ENCODE measurements at regions not wholly inside any gene's neighbourhood (a gene's known extent, or its start where the extent isn't known, plus 50 kb on each side); places are given as distances from the start of the nearest gene placed in this dataset.
A peak's percentile ranks its signal among the peaks of the same experiment; 100 is the strongest.

GRCh38 chr4:22238742-22239141 lies 277.1 kb downstream of the ADGRA3 start:
- TF ChIP-seq, protein P1, sequence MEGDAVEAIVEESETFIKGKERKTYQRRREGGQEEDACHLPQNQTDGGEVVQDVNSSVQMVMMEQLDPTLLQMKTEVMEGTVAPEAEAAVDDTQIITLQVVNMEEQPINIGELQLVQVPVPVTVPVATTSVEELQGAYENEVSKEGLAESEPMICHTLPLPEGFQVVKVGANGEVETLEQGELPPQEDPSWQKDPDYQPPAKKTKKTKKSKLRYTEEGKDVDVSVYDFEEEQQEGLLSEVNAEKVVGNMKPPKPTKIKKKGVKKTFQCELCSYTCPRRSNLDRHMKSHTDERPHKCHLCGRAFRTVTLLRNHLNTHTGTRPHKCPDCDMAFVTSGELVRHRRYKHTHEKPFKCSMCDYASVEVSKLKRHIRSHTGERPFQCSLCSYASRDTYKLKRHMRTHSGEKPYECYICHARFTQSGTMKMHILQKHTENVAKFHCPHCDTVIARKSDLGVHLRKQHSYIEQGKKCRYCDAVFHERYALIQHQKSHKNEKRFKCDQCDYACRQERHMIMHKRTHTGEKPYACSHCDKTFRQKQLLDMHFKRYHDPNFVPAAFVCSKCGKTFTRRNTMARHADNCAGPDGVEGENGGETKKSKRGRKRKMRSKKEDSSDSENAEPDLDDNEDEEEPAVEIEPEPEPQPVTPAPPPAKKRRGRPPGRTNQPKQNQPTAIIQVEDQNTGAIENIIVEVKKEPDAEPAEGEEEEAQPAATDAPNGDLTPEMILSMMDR (conservative IDR thresholded peaks at IDR 0.05 in 1 of 2, IDR thresholded peaks at IDR 0.05 in 1 of 2; ENCODE audit: low read depth in 1 of 2, low read length in 2 of 2), result peak in 1 of 2 donors; percentile 28
- TF ChIP-seq EZH2 (IDR thresholded peaks at IDR 0.05; ENCODE audit: low read length, missing control alignments), result no peak

Data from fibroblast of lung (primary cell).